Superior temporal gyrus (tissue), 1 donor: ENCODE measurements at regions not wholly inside any gene's neighbourhood (a gene's known extent, or its start where the extent isn't known, plus 50 kb on each side); places are given as distances from the start of the nearest gene placed in this dataset.
"Not testable (repeated sequence)": the region's sequence is repeated elsewhere in the genome, so short reads cannot be mapped to it uniquely, and the experiment has no call there.

Source experiments
- DNase-seq: peaks from one replicate; pipeline ENCODE4 v3.0.0-alpha.2; 2016; ENCODE audit errors: extremely low spot score

- no peak for DNase-seq
Measured at GRCh38 chr7:126001349-126001748, 1071.7 kb upstream of the POT1 start.

GRCh38 chr7:125984795-125985194 lies 1055.2 kb upstream of the POT1 start:
- DNase-seq = no peak

- DNase-seq = no peak
Measured at GRCh38 chr7:125971656-125972055, 1042.0 kb upstream of the POT1 start.

- DNase-seq = no peak
Measured at GRCh38 chr7:125966278-125967048, 1036.8 kb upstream of the POT1 start.

- no peak for DNase-seq
Measured at GRCh38 chr7:125934955-125935354, 1005.3 kb upstream of the POT1 start.

- DNase-seq = no peak
Measured at GRCh38 chr7:125934539-125934938, 1004.9 kb upstream of the POT1 start.

- DNase-seq = no peak
Measured at GRCh38 chr7:125930848-125931247, 1001.2 kb upstream of the POT1 start.

- DNase-seq = no peak
Measured at GRCh38 chr7:125927556-125927955, 997.9 kb upstream of the POT1 start.

- no peak for DNase-seq
Measured at GRCh38 chr7:125926621-125927020, 997.0 kb upstream of the POT1 start.

GRCh38 chr7:125924037-125924436 lies 994.4 kb upstream of the POT1 start:
- no peak for DNase-seq

- not testable (repeated sequence) for DNase-seq
Measured at GRCh38 chr7:125915381-125915948, 985.8 kb upstream of the POT1 start.

- DNase-seq = no peak
Measured at GRCh38 chr7:125908711-125909110, 979.1 kb upstream of the POT1 start.

GRCh38 chr7:125899577-125899976 lies 970.0 kb upstream of the POT1 start:
- no peak for DNase-seq

- no peak for DNase-seq
Measured at GRCh38 chr7:125892434-125892833, 962.8 kb upstream of the POT1 start.

- no peak for DNase-seq
Measured at GRCh38 chr7:125878988-125879387, 949.4 kb upstream of the POT1 start.

GRCh38 chr7:125878235-125878956 lies 948.8 kb upstream of the POT1 start:
- no peak for DNase-seq

GRCh38 chr7:125877246-125877645 lies 947.6 kb upstream of the POT1 start:
- DNase-seq = no peak

GRCh38 chr7:125876431-125876830 lies 946.8 kb upstream of the POT1 start:
- no peak for DNase-seq

GRCh38 chr7:125871431-125871830 lies 941.8 kb upstream of the POT1 start:
- DNase-seq = no peak

GRCh38 chr7:125857606-125858005 lies 928.0 kb upstream of the POT1 start:
- DNase-seq = no peak

GRCh38 chr7:125848157-125848556 lies 918.5 kb upstream of the POT1 start:
- no peak for DNase-seq

GRCh38 chr7:125847692-125848091 lies 918.1 kb upstream of the POT1 start:
- no peak for DNase-seq

- DNase-seq = no peak
Measured at GRCh38 chr7:125847055-125847454, 917.4 kb upstream of the POT1 start.
